GM12872 (cell line): ENCODE measurements at regions not wholly inside any gene's neighbourhood (a gene's known extent, or its start where the extent isn't known, plus 50 kb on each side); places are given as distances from the start of the nearest gene placed in this dataset.

Experiments used
- CTCF ChIP-seq: IDR thresholded peaks from 3 replicates; pipeline ENCODE4 v1.5.1; 2011; ENCODE audit warnings: low read depth, mild to moderate bottlenecking, low read length, moderate library complexity; ENCODE audit not compliant: insufficient read depth

- TF ChIP-seq CTCF: no peak
Observed at GRCh38 chr10:63862860-63863259, 341.7 kb downstream of the REEP3 start.

- TF ChIP-seq CTCF: 0 out of 3 replicates have a peak, but pooled peaks have one; percentile 5
Observed at GRCh38 chr10:63865210-63865609, 344.0 kb downstream of the REEP3 start.

- peak; percentile 91 for TF ChIP-seq CTCF
Observed at GRCh38 chr10:63866075-63866746, 345.0 kb downstream of the REEP3 start.

- TF ChIP-seq CTCF: peak; percentile 23; the same call in 1 of the 3 replicates
Observed at GRCh38 chr10:63866747-63867140, 345.5 kb downstream of the REEP3 start.

GRCh38 chr10:63878428-63878827, 357.2 kb downstream of the REEP3 start:
- no peak for TF ChIP-seq CTCF

- no peak for TF ChIP-seq CTCF
Observed at GRCh38 chr10:63883861-63884260, 362.7 kb downstream of the REEP3 start.

GRCh38 chr10:63884426-63884825, 363.2 kb downstream of the REEP3 start:
- no peak for TF ChIP-seq CTCF

GRCh38 chr10:63885156-63885555, 364.0 kb downstream of the REEP3 start:
- no peak for TF ChIP-seq CTCF
